GM12878 (cell line): ENCODE measurements at regions not wholly inside any gene's neighbourhood (a gene's known extent, or its start where the extent isn't known, plus 50 kb on each side); places are given as distances from the start of the nearest gene placed in this dataset.

Experiments used
- ATAC-seq: fragments of 200-7000 bp; cut with Tn5 transposase; 3 replicates; pipeline ENCODE4 v1.9.1; 2020; ENCODE audit warnings: mild to moderate bottlenecking, moderate library complexity
- BruUV-seq: library from RNA; stranded (reverse); fragments of 400-500 nt; replicated peaks from 2 replicates; lab custom pipeline; 2021; lab: Mats Ljungman, UMichigan
- CTCF ChIA-PET: fragments of 300-600 bp; sonication (Branson Sonifier 250); formaldehyde crosslinking; extraction: SDS; loops from one replicate; lab custom pipeline; 2021; ENCODE audit warnings: inconsistent platforms; lab: Yijun Ruan, JAX
- POLR2A ChIA-PET: fragments of 350-600 bp; formaldehyde crosslinking; extraction: SDS; loops from one replicate; lab custom pipeline; 2021; ENCODE audit warnings: inconsistent platforms; lab: Charles Lee
- RAD21 ChIA-PET: fragments of 300-600 bp; sonication (Branson Sonifier 250); formaldehyde crosslinking; loops from one replicate; lab custom pipeline; 2023; ENCODE audit warnings: antibody characterized with exemption; ENCODE audit not compliant: unreplicated experiment; lab: Charles Lee
- SMC1A ChIA-PET: fragments of 300-600 bp; sonication (Branson Sonifier 250); formaldehyde crosslinking; loops from one replicate; lab custom pipeline; 2023; ENCODE audit not compliant: unreplicated experiment, uncharacterized antibody; lab: Charles Lee
- DNase-seq: peaks from one replicate; pipeline ENCODE4 v3.0.0-alpha.2; 2011; ENCODE audit warnings: low read depth, low spot score
- FAIRE-seq: peaks from 3 replicates; lab custom pipeline; 2011; peaks lifted over from hg19 to GRCh38; lab: Jason Lieb, UNC
- H2AFZ ChIP-seq: 2 replicates; pipeline ENCODE4 v1.6.0; 2011; ENCODE audit warnings: low read depth, low read length, control low read depth; ENCODE audit not compliant: control insufficient read depth
- H3K27ac ChIP-seq: 2 replicates; pipeline ENCODE4 v1.5.1; 2011; ENCODE audit warnings: control low read depth; ENCODE audit not compliant: control insufficient read depth, insufficient read depth
- H3K27me3 ChIP-seq, 2 experiments: replicated peaks in 1 of 2; 2 replicates each; pipeline versions ENCODE4 v1.6.0 to v1.6.1; 2011; ENCODE audit warnings: low read length in 1 of 2; ENCODE audit not compliant: control insufficient read depth in 2 of 2, insufficient read depth in 2 of 2
- H3K36me3 ChIP-seq, 2 experiments: 2 replicates each; pipeline ENCODE4 v1.5.1; 2011; ENCODE audit warnings: low read length in 1 of 2; ENCODE audit not compliant: control insufficient read depth in 2 of 2, insufficient read depth in 2 of 2
- H3K4me1 ChIP-seq: 2 replicates; pipeline ENCODE4 v1.6.1; 2011; ENCODE audit warnings: mild to moderate bottlenecking, low read length, moderate library complexity, mixed read lengths; ENCODE audit not compliant: control insufficient read depth, insufficient read depth
- H3K4me2 ChIP-seq: 2 replicates; pipeline ENCODE4 v1.6.0; 2011; ENCODE audit warnings: control low read depth; ENCODE audit not compliant: control insufficient read depth, insufficient read depth
- H3K4me3 ChIP-seq: fragments of 200-600 bp; sonication (generic); 2 replicates; pipeline ENCODE4 v1.5.1; 2016
- H3K79me2 ChIP-seq: 2 replicates; pipeline ENCODE4 v1.6.0; 2011; ENCODE audit warnings: low read length; ENCODE audit not compliant: control insufficient read depth, insufficient read depth
- H3K9ac ChIP-seq: 2 replicates; pipeline ENCODE4 v1.8.0; 2011; ENCODE audit warnings: low read length, control low read depth, mixed read lengths; ENCODE audit not compliant: control insufficient read depth, insufficient read depth
- H3K9me3 ChIP-seq: replicated peaks from 3 replicates; pipeline ENCODE4 v1.5.1; 2011; ENCODE audit warnings: mild to moderate bottlenecking, low read length; ENCODE audit not compliant: control insufficient read depth, insufficient read depth
- H4K20me1 ChIP-seq: 2 replicates; pipeline ENCODE4 v1.6.0; 2011; ENCODE audit not compliant: control insufficient read depth, insufficient read depth
- BACH1 ChIP-seq: fragments of 450-650 bp; IDR thresholded peaks from 2 replicates; pipeline ENCODE4 v1.6.1; 2017; ENCODE audit warnings: mild to moderate bottlenecking, borderline replicate concordance
- CREB1 ChIP-seq: IDR thresholded peaks from 2 replicates; pipeline ENCODE4 v1.6.1; 2012; ENCODE audit warnings: low read depth, mild to moderate bottlenecking, inconsistent platforms
- IKZF1 ChIP-seq: fragments of 450-650 bp; conservative IDR thresholded peaks from 2 replicates; pipeline ENCODE4 v1.6.1; 2017; ENCODE audit warnings: antibody characterized with exemption, mild to moderate bottlenecking
- KLF5 ChIP-seq: fragments of 450-650 bp; IDR thresholded peaks from 2 replicates; pipeline ENCODE4 v1.6.1; 2014; ENCODE audit warnings: mild to moderate bottlenecking; ENCODE audit not compliant: partially characterized antibody
- MTA2 ChIP-seq: fragments of 450-650 bp; IDR thresholded peaks from 2 replicates; pipeline ENCODE4 v1.6.1; 2016; ENCODE audit warnings: low read depth, mild to moderate bottlenecking, moderate library complexity
- NFIC ChIP-seq: IDR thresholded peaks from 2 replicates; pipeline ENCODE4 v1.6.1; 2012; ENCODE audit warnings: low read depth, mild to moderate bottlenecking, inconsistent platforms, low read length, moderate library complexity
- RAD21 ChIP-seq: IDR thresholded peaks from 2 replicates; pipeline ENCODE4 v1.6.1; 2011; ENCODE audit warnings: mild to moderate bottlenecking, low read depth, low read length, moderate library complexity; ENCODE audit not compliant: insufficient read depth
- STAT1 ChIP-seq: fragments of 450-650 bp; conservative IDR thresholded peaks from 2 replicates; pipeline ENCODE4 v1.6.1; 2014; ENCODE audit warnings: antibody characterized with exemption, mild to moderate bottlenecking
- TBL1XR1 ChIP-seq: IDR thresholded peaks from 2 replicates; pipeline ENCODE4 v1.6.1; 2012; ENCODE audit warnings: low read depth, low read length, improper control_type of control experiment
- TCF7 ChIP-seq: IDR thresholded peaks from 2 replicates; pipeline ENCODE4 v1.6.1; 2014; ENCODE audit warnings: antibody characterized with exemption, borderline replicate concordance
- ZSCAN29 ChIP-seq: fragments of 450-650 bp; IDR thresholded peaks from 2 replicates; pipeline ENCODE4 v1.6.1; 2017; ENCODE audit warnings: mild to moderate bottlenecking, moderate library complexity
- WGBS: methylation state at CpG from one replicate; pipeline ENCODE4 v1.1.6; 2016; ENCODE audit warnings: low lambda C conversion rate; ENCODE audit not compliant: insufficient replicate concordance, insufficient coverage; ENCODE audit errors: missing lambda C conversion rate; 5-methylcytosine and 5-hydroxymethylcytosine counted together
- in situ Hi-C: fragments of 300-500 bp; cut with MboI; formaldehyde crosslinking; loops from 9 replicates; pipeline ENCODE4 v1.14.3; 2018; ENCODE audit warnings: mixed read lengths
- intact Hi-C: fragments of 100-400 bp; cut with micrococcal nuclease; formaldehyde crosslinking; loops from one replicate; pipeline ENCODE4 v1.14.2; 2022; ENCODE audit not compliant: unreplicated experiment
- TF ChIP-seq, protein P1 (sequence below): fragments of 450-650 bp; IDR thresholded peaks from 2 replicates; pipeline ENCODE4 v1.6.1; 2016; ENCODE audit warnings: mild to moderate bottlenecking
- TF ChIP-seq, protein P2 (sequence below): IDR thresholded peaks from 2 replicates; pipeline ENCODE4 v1.6.1; 2011; ENCODE audit warnings: mild to moderate bottlenecking, low read depth, low read length, moderate library complexity; ENCODE audit not compliant: insufficient replicate concordance
- TF ChIP-seq, protein P3 (sequence below): fragments of 450-650 bp; IDR thresholded peaks from 2 replicates; pipeline ENCODE4 v1.6.1; 2017; ENCODE audit warnings: borderline replicate concordance
- TF ChIP-seq, protein P4 (sequence below): fragments of 450-650 bp; IDR thresholded peaks from 2 replicates; pipeline ENCODE4 v1.6.1; 2017; ENCODE audit warnings: mild to moderate bottlenecking
- TF ChIP-seq, protein P5 (sequence below): IDR thresholded peaks from 2 replicates; pipeline ENCODE4 v1.6.1; 2012; ENCODE audit warnings: low read depth, low read length, improper control_type of control experiment

DNA sequence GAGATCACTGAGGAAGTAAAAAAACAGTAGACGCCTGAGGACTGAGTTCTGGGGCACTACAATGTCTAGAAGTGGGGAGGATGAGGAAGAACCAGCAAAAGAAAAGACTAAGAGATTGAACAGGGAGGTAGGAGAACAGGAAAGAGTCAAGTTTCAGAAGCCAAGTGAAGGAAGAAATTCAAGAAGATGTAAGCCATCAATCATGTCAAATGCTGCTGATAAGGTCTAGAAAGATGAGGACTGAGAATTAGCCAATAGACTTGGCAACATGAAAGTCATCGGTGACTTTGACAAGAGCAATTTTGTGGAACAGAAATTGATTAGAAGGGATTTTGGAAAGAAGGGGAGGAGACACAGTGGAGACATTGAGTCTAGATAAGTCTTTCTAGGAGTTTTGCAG is 54.8 kb upstream of the CRY1 start:
- ATAC-seq (no peak), FAIRE-seq (no peak), DNase-seq (no peak)
- SMC1A ChIA-PET = no interaction called here
- in situ Hi-C loops = loop anchor here (25.0 kb wide), 1 partner anchor 1264 kb away; no protein-coding TSS in a partner anchor
- Histone ChIP-seq H3K4me3 (no peak overlapping the region), H3K27ac (no peak overlapping the region), H3K4me2 (no peak overlapping the region), H3K9me3 (no peaks in the 10 kb centered on the region; the same call in 2 of the 3 replicates), H3K4me1 (no peaks in the 10 kb centered on the region), H2AFZ (no peak overlapping the region), H3K9ac (no peak overlapping the region), H3K79me2 (no peaks in the 10 kb centered on the region), H3K27me3 (peaks cover 0 to 2% of the 10 kb centered on the region in 2 experiments; a peak in 1 of 4 replicates), H4K20me1 (no peaks in the 10 kb centered on the region), H3K36me3 (no peaks in the 10 kb centered on the region)
- intact Hi-C loops = no loop called here
- CTCF ChIA-PET = no interaction called here
- WGBS = 50% methylated on average over 2 of the region's 2 CpGs
- RAD21 ChIA-PET = no interaction called here
- POLR2A ChIA-PET = no interaction called here
- TF ChIP-seq BACH1 (no peak), TCF7 (no peak), CREB1 (no peak), MTA2 (no peak), NFIC (no peak), STAT1 (no peak), RAD21 (no peak), ZSCAN29 (no peak), IKZF1 (no peak), KLF5 (no peak), TBL1XR1 (no peak)
- TF ChIP-seq, protein P1, sequence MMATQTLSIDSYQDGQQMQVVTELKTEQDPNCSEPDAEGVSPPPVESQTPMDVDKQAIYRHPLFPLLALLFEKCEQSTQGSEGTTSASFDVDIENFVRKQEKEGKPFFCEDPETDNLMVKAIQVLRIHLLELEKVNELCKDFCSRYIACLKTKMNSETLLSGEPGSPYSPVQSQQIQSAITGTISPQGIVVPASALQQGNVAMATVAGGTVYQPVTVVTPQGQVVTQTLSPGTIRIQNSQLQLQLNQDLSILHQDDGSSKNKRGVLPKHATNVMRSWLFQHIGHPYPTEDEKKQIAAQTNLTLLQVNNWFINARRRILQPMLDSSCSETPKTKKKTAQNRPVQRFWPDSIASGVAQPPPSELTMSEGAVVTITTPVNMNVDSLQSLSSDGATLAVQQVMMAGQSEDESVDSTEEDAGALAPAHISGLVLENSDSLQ = no peak
- TF ChIP-seq, protein P2, sequence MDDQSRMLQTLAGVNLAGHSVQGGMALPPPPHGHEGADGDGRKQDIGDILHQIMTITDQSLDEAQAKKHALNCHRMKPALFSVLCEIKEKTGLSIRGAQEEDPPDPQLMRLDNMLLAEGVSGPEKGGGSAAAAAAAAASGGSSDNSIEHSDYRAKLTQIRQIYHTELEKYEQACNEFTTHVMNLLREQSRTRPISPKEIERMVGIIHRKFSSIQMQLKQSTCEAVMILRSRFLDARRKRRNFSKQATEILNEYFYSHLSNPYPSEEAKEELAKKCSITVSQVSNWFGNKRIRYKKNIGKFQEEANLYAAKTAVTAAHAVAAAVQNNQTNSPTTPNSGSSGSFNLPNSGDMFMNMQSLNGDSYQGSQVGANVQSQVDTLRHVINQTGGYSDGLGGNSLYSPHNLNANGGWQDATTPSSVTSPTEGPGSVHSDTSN = no peak
- TF ChIP-seq, protein P3, sequence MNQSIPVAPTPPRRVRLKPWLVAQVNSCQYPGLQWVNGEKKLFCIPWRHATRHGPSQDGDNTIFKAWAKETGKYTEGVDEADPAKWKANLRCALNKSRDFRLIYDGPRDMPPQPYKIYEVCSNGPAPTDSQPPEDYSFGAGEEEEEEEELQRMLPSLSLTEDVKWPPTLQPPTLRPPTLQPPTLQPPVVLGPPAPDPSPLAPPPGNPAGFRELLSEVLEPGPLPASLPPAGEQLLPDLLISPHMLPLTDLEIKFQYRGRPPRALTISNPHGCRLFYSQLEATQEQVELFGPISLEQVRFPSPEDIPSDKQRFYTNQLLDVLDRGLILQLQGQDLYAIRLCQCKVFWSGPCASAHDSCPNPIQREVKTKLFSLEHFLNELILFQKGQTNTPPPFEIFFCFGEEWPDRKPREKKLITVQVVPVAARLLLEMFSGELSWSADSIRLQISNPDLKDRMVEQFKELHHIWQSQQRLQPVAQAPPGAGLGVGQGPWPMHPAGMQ = no peak
- TF ChIP-seq, protein P4, sequence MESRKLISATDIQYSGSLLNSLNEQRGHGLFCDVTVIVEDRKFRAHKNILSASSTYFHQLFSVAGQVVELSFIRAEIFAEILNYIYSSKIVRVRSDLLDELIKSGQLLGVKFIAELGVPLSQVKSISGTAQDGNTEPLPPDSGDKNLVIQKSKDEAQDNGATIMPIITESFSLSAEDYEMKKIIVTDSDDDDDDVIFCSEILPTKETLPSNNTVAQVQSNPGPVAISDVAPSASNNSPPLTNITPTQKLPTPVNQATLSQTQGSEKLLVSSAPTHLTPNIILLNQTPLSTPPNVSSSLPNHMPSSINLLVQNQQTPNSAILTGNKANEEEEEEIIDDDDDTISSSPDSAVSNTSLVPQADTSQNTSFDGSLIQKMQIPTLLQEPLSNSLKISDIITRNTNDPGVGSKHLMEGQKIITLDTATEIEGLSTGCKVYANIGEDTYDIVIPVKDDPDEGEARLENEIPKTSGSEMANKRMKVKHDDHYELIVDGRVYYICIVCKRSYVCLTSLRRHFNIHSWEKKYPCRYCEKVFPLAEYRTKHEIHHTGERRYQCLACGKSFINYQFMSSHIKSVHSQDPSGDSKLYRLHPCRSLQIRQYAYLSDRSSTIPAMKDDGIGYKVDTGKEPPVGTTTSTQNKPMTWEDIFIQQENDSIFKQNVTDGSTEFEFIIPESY = no peak
- TF ChIP-seq, protein P5, sequence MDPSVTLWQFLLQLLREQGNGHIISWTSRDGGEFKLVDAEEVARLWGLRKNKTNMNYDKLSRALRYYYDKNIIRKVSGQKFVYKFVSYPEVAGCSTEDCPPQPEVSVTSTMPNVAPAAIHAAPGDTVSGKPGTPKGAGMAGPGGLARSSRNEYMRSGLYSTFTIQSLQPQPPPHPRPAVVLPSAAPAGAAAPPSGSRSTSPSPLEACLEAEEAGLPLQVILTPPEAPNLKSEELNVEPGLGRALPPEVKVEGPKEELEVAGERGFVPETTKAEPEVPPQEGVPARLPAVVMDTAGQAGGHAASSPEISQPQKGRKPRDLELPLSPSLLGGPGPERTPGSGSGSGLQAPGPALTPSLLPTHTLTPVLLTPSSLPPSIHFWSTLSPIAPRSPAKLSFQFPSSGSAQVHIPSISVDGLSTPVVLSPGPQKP = no peak
- no TSS peak for BruUV-seq
